HG02973 (cell line): ENCODE measurements at regions not wholly inside any gene's neighbourhood (a gene's known extent, or its start where the extent isn't known, plus 50 kb on each side); places are given as distances from the start of the nearest gene placed in this dataset.

Experiments used
- ATAC-seq: cut with Tn5 transposase; IDR thresholded peaks from one replicate; pipeline ENCODE4 v1.9.1; 2021; ENCODE audit warnings: moderate library complexity; ENCODE audit not compliant: unreplicated experiment

GRCh38 chr10:44769450-44769849 lies 141.7 kb upstream of the TMEM72 start:
- ATAC-seq, result no peak

GRCh38 chr10:44771233-44771995 lies 139.7 kb upstream of the TMEM72 start:
- no peak for ATAC-seq

DNA sequence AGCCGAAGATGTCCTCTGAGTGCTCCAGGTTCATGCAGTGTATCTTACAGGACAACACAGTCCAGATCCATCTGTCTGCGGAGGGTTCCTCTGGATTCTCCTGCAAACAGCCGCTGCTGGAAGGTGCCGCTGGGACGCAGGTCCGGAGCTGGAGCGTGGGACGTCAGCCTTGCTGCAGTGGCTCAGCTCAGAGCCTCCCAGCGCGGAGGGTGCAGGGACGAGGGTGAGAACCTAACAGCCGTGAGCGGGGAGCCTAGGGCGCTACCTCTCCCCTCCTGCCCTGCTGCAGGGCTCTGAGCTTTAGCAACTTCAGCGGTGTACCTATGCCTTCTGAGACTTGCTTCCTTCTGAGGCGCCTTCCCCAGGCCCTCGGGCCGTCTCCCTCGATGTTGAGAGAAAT lies 137.6 kb upstream of the TMEM72 start:
- no peak for ATAC-seq

- no peak for ATAC-seq
Observed at GRCh38 chr10:44774676-44775401, 136.3 kb upstream of the TMEM72 start.

GRCh38 chr10:44775402-44775741 lies 135.8 kb upstream of the TMEM72 start:
- ATAC-seq, result no peak

GRCh38 chr10:44776181-44776580 lies 135.0 kb upstream of the TMEM72 start:
- no peak for ATAC-seq

GRCh38 chr10:44779511-44779910 lies 131.6 kb upstream of the TMEM72 start:
- no peak for ATAC-seq

GRCh38 chr10:44780426-44780825 lies 130.7 kb upstream of the TMEM72 start:
- ATAC-seq, result no peak

GRCh38 chr10:44781131-44781530 lies 130.0 kb upstream of the TMEM72 start:
- no peak for ATAC-seq

GRCh38 chr10:44786286-44786850 lies 124.8 kb upstream of the TMEM72 start:
- no peak for ATAC-seq

DNA sequence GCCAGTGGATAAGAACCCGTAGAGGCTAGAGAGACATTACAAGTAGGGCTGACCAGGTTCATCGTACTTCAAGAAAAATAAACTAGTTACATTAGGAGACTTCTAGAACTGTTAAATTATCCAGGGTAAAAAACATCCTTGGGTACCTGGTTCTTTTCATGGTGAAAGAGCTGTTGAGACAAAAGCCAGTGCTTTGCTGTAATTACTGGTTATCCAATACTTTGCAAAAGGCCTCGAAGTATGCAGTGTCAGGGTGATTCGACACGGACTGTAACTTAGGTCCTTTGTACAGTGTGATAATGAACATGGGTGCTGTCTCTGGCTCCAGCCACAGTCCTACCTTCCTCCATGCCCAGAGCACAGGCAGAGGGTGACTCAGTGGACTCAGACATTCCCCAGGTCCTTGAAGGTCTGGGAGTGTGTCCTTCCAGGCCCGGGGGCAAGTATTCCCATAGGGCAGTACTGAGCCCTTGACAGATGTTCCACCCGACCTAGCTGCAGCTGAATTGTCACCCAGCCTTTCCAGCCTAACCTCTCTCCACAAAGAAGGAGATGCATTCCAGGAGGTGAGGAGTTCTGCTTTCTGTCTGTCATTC lies 123.6 kb upstream of the TMEM72 start:
- no peak for ATAC-seq

GRCh38 chr10:44788147-44789129 lies 122.7 kb upstream of the TMEM72 start:
- no peak for ATAC-seq

- ATAC-seq, result no peak
Observed at GRCh38 chr10:44792119-44792775, 118.9 kb upstream of the TMEM72 start.

DNA sequence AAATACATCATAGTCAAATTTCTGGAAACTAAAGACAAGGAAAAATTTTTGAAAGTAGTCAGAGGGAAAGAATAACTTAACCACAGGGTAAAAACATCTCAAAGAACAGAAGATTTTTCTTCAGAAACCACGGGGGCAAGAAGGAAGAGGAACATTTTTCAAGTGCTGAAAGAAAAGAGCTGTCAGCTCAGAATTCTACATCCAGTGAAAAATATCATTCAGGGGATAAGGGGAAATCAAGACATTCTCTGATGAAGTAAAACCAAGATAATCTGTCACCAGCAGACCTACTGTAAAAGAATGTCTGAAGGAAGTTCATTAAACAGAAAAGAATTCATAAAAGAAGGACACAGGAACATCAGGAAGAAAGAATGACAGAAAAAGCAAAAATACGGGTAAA lies 111.2 kb upstream of the TMEM72 start:
- ATAC-seq, result no peak

DNA sequence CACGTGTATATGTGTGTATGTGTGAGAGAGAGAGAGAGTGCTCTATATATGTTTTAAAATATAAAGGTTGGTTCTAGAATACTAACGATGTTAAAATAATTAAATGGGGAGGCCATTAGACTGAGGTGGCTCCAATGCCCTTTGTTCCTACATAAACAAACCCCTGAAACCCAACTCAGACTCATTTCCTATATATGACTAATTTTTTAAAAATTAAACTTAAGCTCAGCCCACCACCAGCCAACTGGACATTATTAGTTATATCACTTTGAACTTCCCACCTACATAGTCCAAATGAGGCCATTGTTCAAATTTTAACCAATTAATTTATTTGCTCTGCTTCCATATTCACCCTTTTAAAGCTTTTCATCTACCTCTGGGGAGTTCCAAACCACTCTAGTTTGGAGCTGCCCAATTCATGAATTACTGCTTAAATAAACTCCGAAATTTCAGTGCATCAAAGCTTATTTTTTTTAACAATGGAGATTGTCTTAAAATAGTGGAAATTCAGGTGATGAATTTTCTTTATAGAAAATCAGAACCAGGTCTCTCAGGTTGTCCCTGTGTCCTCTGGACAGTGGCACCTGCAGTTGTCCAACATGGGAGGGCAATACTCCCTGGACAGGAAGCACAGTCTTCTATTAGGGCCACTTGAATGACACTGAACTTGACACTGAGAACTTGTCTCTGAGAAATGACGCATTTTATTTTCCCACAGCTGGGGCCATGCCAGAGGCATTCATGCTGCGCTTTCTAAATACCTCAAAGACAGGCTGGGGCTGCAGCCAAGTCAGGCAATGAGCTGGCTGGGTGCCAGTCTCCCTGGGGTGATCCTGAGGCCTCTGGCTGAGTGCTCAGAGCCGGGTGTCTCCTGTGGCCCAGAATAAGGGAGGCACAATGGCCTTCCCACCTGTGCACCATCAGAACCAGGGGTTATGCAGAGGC lies 109.5 kb upstream of the TMEM72 start:
- no peak for ATAC-seq

DNA sequence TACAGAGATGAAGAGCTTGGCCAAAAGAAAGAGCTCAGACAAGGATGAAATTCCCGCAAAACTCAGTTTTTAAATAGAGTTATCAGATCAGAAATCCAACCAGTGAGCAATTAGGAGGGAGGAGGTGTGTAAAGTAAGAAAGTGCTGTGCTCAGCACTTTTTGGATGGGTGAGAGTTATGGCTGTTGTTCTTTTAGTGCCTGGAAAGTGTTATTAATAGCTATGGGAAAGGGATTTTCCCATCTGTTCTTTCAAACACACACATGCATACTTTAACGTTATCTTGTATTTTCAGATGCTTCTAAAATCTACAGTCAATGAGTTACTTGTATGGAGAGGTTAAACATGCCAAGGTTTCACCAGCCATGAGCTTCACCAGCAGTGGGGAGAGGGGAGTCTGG lies 107.3 kb upstream of the TMEM72 start:
- ATAC-seq, result no peak

- ATAC-seq, result no peak
Observed at GRCh38 chr10:44804661-44805060, 106.5 kb upstream of the TMEM72 start.

- ATAC-seq, result no peak
Observed at GRCh38 chr10:44805466-44806210, 105.5 kb upstream of the TMEM72 start.
